Astrocyte of the spinal cord (primary cell): ENCODE measurements at regions not wholly inside any gene's neighbourhood (a gene's known extent, or its start where the extent isn't known, plus 50 kb on each side); places are given as distances from the start of the nearest gene placed in this dataset.

ENCODE experiments used
- DNase-seq: peaks from one replicate; pipeline ENCODE4 v3.0.0; 2011; ENCODE audit warnings: low read depth, low spot score
- H3K4me3 ChIP-seq: 2 replicates; pipeline ENCODE4 v1.5.1; 2011; ENCODE audit warnings: low read depth, mild to moderate bottlenecking, low read length, moderate library complexity
- CTCF ChIP-seq: IDR thresholded peaks from 2 replicates; pipeline ENCODE4 v1.5.1; 2012; ENCODE audit warnings: low read depth, mild to moderate bottlenecking, low read length, inconsistent platforms
- in situ Hi-C: cut with HindIII; loops from 2 replicates; pipeline ENCODE4 v1.10.0; 2017; ENCODE audit warnings: low sequenced_read_pairs

DNA sequence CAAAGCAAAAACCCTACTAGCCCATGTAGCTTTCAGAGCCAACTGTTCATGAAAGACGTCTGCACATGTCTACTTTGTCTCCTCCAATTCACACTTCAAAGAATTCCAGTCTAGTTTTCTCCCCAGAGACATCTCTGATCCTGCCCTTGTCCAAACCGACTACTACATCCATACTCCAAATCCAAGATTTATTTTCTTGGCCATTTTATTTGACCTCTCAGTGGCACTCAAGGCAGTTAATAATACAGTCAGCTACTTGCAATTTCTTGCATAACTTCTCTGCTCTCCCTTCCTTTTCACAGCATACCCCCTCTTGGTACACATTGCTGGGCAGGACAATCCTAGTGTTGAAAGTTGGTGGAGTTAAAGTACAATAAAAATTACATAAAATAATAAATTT, 170.9 kb upstream of the INHBA start:
- in situ Hi-C loops = no loop called here
- DNase-seq = no peak
- no peak overlapping the region for H3K4me3 ChIP-seq
- TF ChIP-seq CTCF = no peak

DNA sequence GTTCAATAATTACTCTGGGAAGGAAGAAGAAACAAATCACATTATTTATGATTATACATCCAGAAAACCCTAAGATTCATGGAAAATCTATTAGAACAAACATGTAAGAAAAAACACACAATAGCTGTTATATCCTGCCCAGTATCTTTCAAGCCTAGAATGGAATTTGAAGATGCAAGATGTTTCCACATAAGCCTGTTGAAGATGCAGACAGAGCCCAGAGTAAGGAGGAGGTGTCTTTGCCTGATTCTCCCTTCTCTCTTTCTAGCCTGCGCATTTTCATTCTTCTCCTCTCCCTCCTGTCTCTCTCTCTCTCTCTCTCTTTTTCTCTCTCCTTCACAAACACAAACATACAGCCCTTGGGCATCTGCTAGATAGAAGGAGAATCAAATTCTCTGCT, 170.1 kb upstream of the INHBA start:
- no peak overlapping the region for H3K4me3 ChIP-seq
- DNase-seq = no peak
- in situ Hi-C loops = no loop called here
- no peak for TF ChIP-seq CTCF

GRCh38 chr7:41870461-41871138, 167.7 kb upstream of the INHBA start:
- in situ Hi-C loops = no loop called here
- no peak for TF ChIP-seq CTCF
- no peak overlapping the region for H3K4me3 ChIP-seq
- no peak for DNase-seq

DNA sequence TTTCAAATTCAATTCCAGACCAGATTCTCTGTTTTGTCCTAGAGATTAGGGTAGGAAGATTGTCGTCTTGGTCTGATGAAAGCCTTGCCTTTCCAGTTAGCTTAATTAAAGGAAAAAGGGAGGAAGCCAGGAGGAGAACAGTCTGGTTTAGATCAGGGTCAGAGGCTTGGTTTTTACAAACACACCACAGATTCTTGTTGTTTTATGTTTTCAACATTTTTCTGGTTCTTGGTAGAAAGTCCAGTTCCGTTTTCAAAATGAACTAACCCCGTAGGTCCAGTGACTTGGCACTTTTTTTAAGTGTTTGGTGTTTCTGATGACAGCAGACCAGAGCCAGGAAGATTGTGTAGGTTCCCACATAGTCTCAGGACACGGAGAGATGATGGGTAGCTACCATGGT, 167.1 kb upstream of the INHBA start:
- in situ Hi-C loops = no loop called here
- TF ChIP-seq CTCF = no peak
- DNase-seq = no peak
- no peak overlapping the region for H3K4me3 ChIP-seq

- in situ Hi-C loops = no loop called here
- DNase-seq = no peak
- TF ChIP-seq CTCF = no peak
- no peak overlapping the region for H3K4me3 ChIP-seq
Observed at GRCh38 chr7:41869596-41869995, 166.7 kb upstream of the INHBA start.

- TF ChIP-seq CTCF = no peak
- DNase-seq = no peak
- in situ Hi-C loops = no loop called here
- no peak overlapping the region for H3K4me3 ChIP-seq
Observed at GRCh38 chr7:41869091-41869490, 166.2 kb upstream of the INHBA start.
